Hepatocyte (in vitro differentiated cells): ENCODE measurements at regions not wholly inside any gene's neighbourhood (a gene's known extent, or its start where the extent isn't known, plus 50 kb on each side); places are given as distances from the start of the nearest gene placed in this dataset.

Source experiments
- DNase-seq: peaks from one replicate; pipeline ENCODE4 v3.0.0-alpha.2; 2016; ENCODE audit warnings: low spot score
- H2AFZ ChIP-seq: fragments of 200-600 bp; sonication (generic); 2 replicates; pipeline ENCODE4 v1.6.0; 2016; ENCODE audit warnings: antibody characterized with exemption, mild to moderate bottlenecking
- H3K27ac ChIP-seq: fragments of 200-600 bp; sonication (generic); 2 replicates; pipeline ENCODE4 v1.5.1; 2016; ENCODE audit warnings: mild to moderate bottlenecking
- H3K27me3 ChIP-seq: fragments of 200-600 bp; sonication (generic); 2 replicates; pipeline ENCODE4 v1.6.1; 2016
- H3K36me3 ChIP-seq: fragments of 200-600 bp; sonication (generic); replicated peaks from 2 replicates; pipeline ENCODE4 v1.5.1; 2016; ENCODE audit warnings: low read depth; ENCODE audit not compliant: insufficient read depth
- H3K4me1 ChIP-seq: fragments of 200-600 bp; sonication (generic); 2 replicates; pipeline ENCODE4 v1.5.1; 2016; ENCODE audit warnings: mild to moderate bottlenecking, moderate library complexity; ENCODE audit not compliant: insufficient read depth
- H3K4me2 ChIP-seq: fragments of 200-600 bp; sonication (generic); 2 replicates; pipeline ENCODE4 v1.6.0; 2016
- H3K4me3 ChIP-seq: fragments of 200-600 bp; sonication (generic); 2 replicates; pipeline ENCODE4 v1.5.1; 2016; ENCODE audit warnings: mild to moderate bottlenecking
- H3K79me2 ChIP-seq: fragments of 200-600 bp; sonication (generic); 2 replicates; pipeline ENCODE4 v1.6.0; 2017; ENCODE audit warnings: mild to moderate bottlenecking
- H3K9me2 ChIP-seq: fragments of 200-600 bp; sonication (generic); replicated peaks from 2 replicates; pipeline ENCODE4 v1.6.0; 2017; ENCODE audit warnings: mild to moderate bottlenecking; ENCODE audit not compliant: insufficient read depth
- H3K9me3 ChIP-seq: fragments of 200-600 bp; sonication (generic); 2 replicates; pipeline ENCODE4 v1.5.1; 2016; ENCODE audit warnings: low read depth, mild to moderate bottlenecking
- H4K20me1 ChIP-seq: fragments of 200-600 bp; sonication (generic); 2 replicates; pipeline ENCODE4 v1.6.0; 2016; ENCODE audit warnings: mild to moderate bottlenecking; ENCODE audit not compliant: insufficient read depth, poor library complexity, severe bottlenecking
- EZH2 ChIP-seq: fragments of 200-600 bp; sonication (generic); IDR thresholded peaks from 2 replicates; pipeline ENCODE4 v1.6.1; 2016; ENCODE audit warnings: antibody characterized with exemption, mild to moderate bottlenecking, borderline replicate concordance
- EZH2phosphoT487 ChIP-seq: fragments of 200-600 bp; sonication (generic); IDR thresholded peaks from one replicate; pipeline ENCODE4 v1.6.1; 2018; ENCODE audit warnings: antibody characterized with exemption, mild to moderate bottlenecking, low read depth, moderate library complexity; ENCODE audit not compliant: unreplicated experiment, severe bottlenecking
- WGBS: methylation state at CpG from one replicate; pipeline ENCODE4 v1.1.6; 2016; ENCODE audit warnings: low lambda C conversion rate; ENCODE audit errors: missing lambda C conversion rate; 5-methylcytosine and 5-hydroxymethylcytosine counted together
- TF ChIP-seq, protein P1 (sequence below): fragments of 200-600 bp; sonication (generic); IDR thresholded peaks from 2 replicates; pipeline ENCODE4 v1.5.1; 2016; ENCODE audit warnings: antibody characterized with exemption, mild to moderate bottlenecking; ENCODE audit not compliant: poor library complexity

DNA sequence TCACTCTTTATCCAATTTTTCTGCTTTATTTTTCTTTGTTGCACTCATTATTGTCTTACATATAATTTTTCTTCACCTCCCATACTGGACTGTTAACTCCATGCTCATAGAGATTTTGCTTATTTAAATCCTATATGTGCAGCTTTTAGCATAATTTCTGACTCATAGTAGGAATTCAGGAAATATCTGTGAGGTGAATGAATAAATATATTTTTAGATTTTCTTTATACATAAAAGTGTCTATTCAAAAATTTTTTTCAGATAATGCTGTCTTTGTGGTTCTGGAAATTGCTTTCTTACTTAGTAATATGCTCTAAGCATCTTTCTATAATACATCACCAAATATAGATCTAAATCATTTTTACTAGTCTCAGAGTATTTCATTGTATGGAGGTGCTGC is 191.8 kb upstream of the SUCLG2 start:
- Histone ChIP-seq H3K9me3 (no peaks in the 10 kb centered on the region), H3K79me2 (no peaks in the 10 kb centered on the region), H3K4me3 (no peak overlapping the region), H3K9me2 (no peaks in the 10 kb centered on the region), H2AFZ (no peak overlapping the region), H4K20me1 (no peaks in the 10 kb centered on the region), H3K27ac (no peak overlapping the region), H3K4me2 (no peak overlapping the region), H3K27me3 (no peaks in the 10 kb centered on the region), H3K36me3 (no peaks in the 10 kb centered on the region), H3K4me1 (no peaks in the 10 kb centered on the region)
- no peak for TF ChIP-seq EZH2
- TF ChIP-seq, protein P1, sequence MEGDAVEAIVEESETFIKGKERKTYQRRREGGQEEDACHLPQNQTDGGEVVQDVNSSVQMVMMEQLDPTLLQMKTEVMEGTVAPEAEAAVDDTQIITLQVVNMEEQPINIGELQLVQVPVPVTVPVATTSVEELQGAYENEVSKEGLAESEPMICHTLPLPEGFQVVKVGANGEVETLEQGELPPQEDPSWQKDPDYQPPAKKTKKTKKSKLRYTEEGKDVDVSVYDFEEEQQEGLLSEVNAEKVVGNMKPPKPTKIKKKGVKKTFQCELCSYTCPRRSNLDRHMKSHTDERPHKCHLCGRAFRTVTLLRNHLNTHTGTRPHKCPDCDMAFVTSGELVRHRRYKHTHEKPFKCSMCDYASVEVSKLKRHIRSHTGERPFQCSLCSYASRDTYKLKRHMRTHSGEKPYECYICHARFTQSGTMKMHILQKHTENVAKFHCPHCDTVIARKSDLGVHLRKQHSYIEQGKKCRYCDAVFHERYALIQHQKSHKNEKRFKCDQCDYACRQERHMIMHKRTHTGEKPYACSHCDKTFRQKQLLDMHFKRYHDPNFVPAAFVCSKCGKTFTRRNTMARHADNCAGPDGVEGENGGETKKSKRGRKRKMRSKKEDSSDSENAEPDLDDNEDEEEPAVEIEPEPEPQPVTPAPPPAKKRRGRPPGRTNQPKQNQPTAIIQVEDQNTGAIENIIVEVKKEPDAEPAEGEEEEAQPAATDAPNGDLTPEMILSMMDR: no peak
- no peak for TF ChIP-seq EZH2phosphoT487
- DNase-seq: no peak

DNA sequence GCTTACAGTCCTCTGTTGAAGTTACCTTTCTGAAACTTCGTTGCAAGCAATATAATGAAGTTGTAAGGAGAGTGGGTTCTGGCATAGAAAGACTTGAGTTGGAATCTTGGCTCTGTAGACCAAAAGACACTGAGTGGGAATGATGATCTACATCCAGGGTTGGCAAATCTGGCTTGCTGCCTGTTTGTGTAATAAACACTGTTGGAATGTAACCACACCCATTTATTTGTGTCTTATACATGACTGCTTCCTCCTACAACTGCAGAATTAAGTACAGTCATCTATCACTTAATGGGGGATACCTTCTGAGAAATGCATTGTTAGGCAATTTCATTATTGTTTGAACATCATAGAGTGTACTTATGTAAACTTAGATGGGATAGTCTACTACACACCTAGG is 178.4 kb upstream of the SUCLG2 start:
- Histone ChIP-seq H3K4me1 (no peaks in the 10 kb centered on the region), H3K9me3 (no peaks in the 10 kb centered on the region), H3K4me2 (no peak overlapping the region), H4K20me1 (no peaks in the 10 kb centered on the region), H3K27ac (no peak overlapping the region), H3K79me2 (no peaks in the 10 kb centered on the region), H3K9me2 (no peaks in the 10 kb centered on the region), H3K4me3 (no peak overlapping the region), H3K36me3 (no peaks in the 10 kb centered on the region), H3K27me3 (no peaks in the 10 kb centered on the region), H2AFZ (no peak overlapping the region)
- 90% methylated on average over 1 of the region's 1 CpG for WGBS
- TF ChIP-seq EZH2phosphoT487 (no peak), EZH2 (no peak)
- TF ChIP-seq, protein P1: no peak
- no peak for DNase-seq

DNA sequence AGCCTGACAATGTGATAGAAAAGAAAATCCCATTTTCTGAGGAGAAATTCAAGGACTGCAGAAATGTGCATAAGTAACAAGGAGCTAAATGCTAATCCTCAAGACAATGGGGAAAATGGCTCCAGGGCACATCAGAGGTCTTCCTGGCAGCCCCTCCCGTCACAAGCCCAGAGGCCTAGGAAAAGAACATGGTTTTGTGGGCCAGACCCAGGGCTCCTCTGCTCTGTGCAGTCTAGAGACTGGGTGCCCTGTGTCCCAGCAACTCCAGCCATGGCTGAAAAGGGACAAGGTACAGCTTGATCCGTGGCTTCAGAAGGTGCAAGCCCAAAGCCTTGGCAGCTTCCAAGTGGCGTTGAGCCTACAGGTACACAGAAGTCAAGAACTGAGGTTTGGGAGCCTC is 176.8 kb upstream of the SUCLG2 start:
- H3K27ac ChIP-seq: no peak overlapping the region
- 85% methylated on average over 3 of the region's 3 CpGs for whole genome bisulfite sequencing
- DNase-seq: no peak
- no peak for TF ChIP-seq EZH2phosphoT487
- TF ChIP-seq EZH2: no peak
- TF ChIP-seq, protein P1: no peak
- H3K9me3 ChIP-seq: no peaks in the 10 kb centered on the region
- H3K36me3 ChIP-seq: no peaks in the 10 kb centered on the region
- H2AFZ ChIP-seq: no peak overlapping the region
- H3K4me2 ChIP-seq: no peak overlapping the region
- no peaks in the 10 kb centered on the region for H3K4me1 ChIP-seq
- no peaks in the 10 kb centered on the region for H3K9me2 ChIP-seq
- H4K20me1 ChIP-seq: no peaks in the 10 kb centered on the region
- H3K4me3 ChIP-seq: no peak overlapping the region
- H3K79me2 ChIP-seq: no peaks in the 10 kb centered on the region
- H3K27me3 ChIP-seq: no peaks in the 10 kb centered on the region

DNA sequence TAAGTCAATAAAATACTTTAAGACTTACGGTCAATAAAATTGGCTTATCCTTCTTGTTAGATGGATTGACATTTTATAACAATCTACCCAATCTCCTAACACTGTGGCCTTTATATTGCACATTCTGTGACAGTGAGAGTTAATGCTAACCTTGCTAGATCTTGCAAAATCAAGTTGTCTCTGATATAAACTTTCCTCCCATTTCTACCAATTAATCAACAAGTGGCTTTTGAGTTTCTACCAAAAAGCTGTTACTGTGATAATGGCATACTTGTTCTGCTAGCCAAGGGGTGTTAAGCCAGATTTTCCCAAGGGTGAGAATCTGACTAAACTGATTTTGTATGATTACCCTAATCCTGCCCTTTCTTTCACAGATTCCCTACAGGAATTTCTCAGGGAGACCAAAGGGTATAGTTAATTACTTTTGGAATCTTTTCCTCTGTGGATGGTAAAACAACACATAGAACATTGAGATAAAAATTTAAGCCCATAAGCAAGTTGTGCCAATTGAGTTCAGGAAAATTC is 174.1 kb upstream of the SUCLG2 start:
- 93% methylated on average over 1 of the region's 1 CpG for WGBS
- H3K36me3 ChIP-seq: no peaks in the 10 kb centered on the region
- no peaks in the 10 kb centered on the region for H3K4me1 ChIP-seq
- DNase-seq: no peak
- TF ChIP-seq EZH2phosphoT487: no peak
- H3K79me2 ChIP-seq: no peaks in the 10 kb centered on the region
- H4K20me1 ChIP-seq: no peaks in the 10 kb centered on the region
- H3K9me2 ChIP-seq: no peaks in the 10 kb centered on the region
- no peak overlapping the region for H3K27ac ChIP-seq
- no peak overlapping the region for H3K4me3 ChIP-seq
- H3K9me3 ChIP-seq: no peaks in the 10 kb centered on the region
- H2AFZ ChIP-seq: no peak overlapping the region
- H3K27me3 ChIP-seq: no peaks in the 10 kb centered on the region
- H3K4me2 ChIP-seq: no peak overlapping the region
